GM18507 (cell line): ENCODE measurements at regions not wholly inside any gene's neighbourhood (a gene's known extent, or its start where the extent isn't known, plus 50 kb on each side); places are given as distances from the start of the nearest gene placed in this dataset.
"Not testable (repeated sequence)": the region's sequence is repeated elsewhere in the genome, so short reads cannot be mapped to it uniquely, and the experiment has no call there.

Experiments
- DNase-seq: peaks from one replicate; pipeline ENCODE4 v3.0.0; 2011; ENCODE audit warnings: low read depth; ENCODE audit not compliant: insufficient read length; ENCODE audit errors: extremely low spot score
- FAIRE-seq: peaks from 2 replicates; lab custom pipeline; 2011; peaks lifted over from hg19 to GRCh38; lab: Jason Lieb, UNC

DNA sequence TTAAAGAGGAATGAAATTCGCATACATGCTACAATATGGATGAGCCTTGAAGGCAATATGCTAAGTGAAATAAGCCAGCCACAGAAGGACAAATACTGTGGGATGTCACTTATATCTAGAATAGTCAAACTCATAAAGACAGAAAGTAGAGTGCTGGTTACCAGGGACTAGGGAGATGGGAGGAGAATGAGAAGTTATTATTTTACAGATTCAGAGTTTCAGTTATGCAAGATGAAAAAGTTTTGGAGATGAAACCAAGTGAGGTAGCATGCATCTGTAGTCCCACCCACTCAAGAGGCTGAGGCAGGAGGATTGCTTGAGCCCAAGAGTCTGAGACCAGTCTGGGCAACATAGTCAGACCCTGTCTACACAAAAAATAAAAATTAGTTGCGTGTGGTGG is 82.5 kb upstream of the ARID1B start:
- DNase-seq: no peak

DNA sequence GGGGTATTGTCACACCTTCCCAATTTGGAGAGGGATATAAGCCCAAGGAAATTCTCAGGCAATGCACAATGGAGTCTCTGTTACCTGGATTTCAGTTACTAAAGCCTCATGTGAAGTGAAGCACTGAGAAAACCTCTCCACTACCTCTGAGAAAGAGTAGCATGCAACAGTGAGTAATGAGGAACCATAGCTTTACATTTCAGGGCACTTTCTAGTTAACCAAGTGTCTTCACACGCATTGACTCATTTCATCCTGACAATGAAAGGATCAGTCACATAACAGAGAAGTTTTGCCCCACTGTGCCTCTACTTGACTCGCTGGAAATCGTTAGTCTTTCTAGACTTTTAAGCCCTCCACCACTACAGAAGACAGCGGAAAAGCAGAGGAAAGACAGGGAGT is 86.2 kb upstream of the ARID1B start:
- FAIRE-seq: peak; percentile 95
- peak; percentile 39 for DNase-seq

More for the DNA sequence above, 82.5 kb upstream of the ARID1B start:
- peak; percentile 90 for FAIRE-seq

DNA sequence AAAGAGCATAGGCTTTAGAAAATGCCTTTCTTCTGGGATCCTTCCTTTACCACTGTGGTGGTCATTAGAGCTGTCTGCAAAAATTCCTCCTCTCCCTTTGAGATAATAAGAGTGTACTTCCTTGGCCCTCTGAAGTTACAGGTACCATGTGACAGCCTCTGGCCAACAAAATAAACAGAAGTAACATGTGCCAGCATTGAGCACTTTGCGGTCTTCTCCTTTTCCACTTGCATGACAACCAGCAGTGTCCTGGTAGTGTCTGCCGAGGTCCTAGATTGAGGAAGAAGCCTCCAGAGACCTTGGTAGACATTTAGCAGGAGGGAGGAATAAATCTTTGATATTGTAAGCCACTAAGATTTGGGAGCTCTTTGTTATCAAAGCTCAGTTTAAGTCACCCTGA is 87.5 kb upstream of the ARID1B start:
- FAIRE-seq: no peak

DNA sequence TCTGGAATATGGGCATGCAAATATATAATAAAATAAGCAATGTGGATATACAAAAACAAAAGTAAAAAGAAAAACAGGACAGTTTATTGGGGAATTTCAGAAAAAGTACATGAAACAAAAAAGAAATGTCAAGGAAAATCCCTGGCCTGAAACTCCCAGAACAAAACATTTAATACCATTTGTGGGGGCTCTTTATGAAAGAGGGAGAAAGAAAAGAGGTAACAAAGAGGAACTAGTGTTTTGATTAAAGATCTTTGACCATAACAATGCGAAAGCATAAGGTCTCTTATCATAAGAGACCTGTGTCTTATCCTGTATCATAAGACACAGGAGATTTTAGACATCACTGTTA is 88.6 kb upstream of the ARID1B start:
- DNase-seq (no peak), FAIRE-seq (no peak)

More for the DNA sequence above, 87.5 kb upstream of the ARID1B start:
- no peak for DNase-seq

DNA sequence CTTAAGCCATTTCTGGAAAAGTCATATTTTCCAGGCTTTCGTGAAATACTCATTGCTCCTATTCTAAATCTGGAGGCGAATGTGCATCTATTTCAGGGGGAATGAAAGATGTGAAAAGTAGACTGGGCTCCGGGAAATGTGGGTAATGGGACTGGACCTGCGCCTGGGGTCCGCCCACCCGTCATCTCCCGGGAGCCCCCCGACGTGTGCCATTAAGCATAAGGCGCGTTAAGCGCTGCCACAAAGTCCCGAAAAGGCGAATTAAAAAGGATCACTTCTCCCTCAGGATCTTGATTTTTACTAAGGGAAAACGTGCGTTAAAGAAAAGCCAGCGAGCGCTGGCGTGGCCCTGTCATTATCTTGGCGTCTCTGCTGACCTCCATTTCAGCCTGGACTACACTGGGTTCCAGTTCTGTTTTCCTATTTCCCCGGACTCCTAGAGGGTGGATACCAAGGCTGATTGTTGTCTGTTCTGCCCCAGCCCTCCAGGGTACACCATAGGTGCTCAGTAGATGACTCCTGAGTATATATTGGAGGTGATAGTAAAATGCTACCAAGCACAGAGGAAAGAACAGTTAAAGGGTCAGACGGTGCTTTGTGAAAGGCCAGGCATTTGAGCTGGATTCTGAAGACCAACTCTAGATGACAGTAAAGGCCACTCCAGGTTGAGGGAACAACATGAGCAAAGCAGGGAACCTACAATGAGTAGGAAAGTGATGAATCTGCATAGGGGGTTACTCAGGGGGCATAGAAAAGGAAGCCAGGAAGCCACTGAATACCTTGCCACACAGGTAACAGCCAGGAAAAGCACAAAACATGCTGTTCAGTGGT is 89.2 kb upstream of the ARID1B start:
- DNase-seq (no peak), FAIRE-seq (no peak)

DNA sequence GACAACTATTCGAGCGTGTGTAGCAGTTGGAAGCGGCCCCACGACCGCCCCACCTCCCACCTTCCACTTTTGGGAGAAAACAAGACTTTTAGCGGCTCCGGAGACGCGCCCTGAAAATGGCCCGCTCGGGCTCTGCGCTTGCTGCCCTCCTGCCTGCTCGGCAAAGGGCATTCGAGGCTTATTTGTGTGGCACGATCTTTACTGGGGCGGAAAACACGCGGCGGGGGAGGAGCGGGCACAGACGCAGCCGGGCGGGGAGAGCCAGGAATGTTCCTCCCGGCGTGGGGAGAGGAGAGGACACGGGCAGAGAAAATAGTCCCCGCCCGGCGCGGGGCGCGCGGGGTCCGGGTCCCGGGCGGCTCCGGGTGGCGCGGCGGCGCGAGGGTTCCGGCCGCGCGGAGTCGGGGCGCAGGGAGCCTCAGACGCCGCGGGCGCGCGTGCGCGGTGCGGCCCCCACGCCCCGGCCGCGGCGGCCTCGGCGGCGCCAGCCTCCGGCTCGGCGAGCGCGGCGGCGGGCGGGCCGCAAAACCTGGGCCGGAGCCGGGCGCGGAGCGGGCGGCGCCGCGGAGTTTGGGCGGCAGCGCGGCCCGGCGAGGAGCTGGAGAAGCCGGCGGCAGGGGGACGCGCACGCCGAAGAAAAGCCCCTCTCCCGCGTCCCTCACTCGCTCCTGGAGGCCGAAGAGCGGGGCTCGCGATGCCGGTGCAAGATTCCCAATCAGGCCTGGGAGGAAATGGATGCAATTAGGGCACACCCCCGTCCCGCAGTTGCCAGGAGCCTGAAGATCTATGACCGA is 90.0 kb upstream of the ARID1B start:
- no peak for FAIRE-seq
- peak; percentile 89 for DNase-seq

DNA sequence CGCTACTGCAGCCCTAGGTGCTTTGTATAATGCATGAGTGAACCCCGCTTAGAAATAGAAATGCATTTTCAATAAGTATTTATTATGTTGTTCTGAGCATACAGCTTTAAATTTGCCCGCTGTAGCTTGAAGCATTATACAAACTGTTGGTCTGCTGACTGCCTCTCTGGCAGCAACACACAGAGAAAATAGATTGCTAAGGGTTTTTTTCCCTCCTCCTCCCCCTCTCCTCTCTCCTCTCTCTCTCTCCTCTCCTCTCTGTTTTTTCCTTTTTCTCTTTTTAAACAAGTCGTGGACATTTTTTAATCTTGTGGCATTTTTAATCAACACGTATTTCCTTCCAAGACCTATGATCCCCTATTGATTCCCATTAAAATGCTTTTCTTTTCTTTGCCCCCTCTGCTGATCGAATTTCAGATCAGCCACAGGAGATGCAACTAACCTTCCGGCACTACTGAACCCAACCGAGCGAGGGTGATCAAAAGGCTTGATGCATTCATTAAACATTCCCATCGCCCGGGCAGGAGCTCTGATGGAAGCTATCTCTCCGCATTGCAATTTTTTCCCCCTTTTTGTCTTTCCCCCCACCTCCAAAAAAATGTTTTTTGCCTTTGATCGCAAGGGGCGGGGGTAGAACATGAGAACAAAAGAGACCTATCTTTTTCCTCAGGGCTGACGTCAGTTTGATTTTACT is 90.7 kb upstream of the ARID1B start:
- FAIRE-seq (peak; percentile 60), DNase-seq (no peak)

DNA sequence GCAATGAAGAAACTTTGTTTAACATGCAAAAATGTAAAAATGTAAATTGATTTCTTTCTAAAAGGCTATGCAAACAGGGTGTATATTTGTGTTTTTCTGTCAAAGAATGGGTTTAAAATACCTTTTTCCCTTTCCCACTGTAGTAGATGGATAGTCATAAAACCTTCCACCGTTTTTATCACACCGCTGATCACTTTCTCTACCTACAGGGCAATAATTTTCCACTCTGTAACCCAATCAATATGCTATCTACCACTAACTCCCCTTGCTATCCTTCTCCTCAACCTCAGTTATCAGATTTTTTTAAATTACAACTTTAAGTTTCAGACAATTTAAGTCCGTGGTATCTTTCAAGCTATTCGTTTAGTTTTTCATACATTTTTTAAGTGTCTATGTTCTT is 91.4 kb upstream of the ARID1B start:
- FAIRE-seq: no peak
- no peak for DNase-seq

DNA sequence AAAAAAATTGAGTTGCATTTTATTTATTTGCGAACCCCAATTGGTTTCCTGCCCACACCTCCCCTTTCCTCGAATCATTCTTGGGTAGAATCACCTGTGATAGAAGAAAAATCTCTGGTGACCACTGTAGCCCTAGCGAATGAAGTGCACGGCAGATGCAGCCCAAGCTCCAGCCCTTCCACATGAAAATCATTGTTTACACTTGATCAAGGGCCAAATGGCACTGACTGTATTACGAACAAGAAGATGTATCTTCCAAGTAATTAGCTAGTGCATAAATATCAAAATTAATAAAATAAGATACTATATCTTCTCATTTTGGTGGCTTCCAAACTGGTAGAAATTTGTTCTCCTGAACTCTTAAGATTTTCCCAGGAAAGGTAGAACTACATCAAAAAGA is 93.4 kb upstream of the ARID1B start:
- DNase-seq: no peak

DNA sequence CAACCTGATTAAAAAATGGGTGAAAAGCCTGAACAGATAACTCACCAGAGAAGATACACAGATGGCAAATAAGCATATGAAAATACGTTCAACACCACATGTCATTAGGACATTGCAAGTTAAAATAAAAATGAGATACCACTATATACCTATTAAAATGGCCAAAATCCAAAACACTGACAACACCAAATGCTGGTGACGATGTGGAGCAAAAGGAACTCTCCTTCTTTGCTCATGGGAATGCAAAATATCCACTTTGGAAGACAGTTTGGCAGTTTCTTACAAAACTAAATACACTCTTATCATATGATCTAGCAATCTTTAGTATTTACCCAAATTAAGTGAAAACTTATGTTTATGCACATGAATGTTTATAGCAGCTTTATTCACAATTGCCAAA is 100.5 kb upstream of the ARID1B start:
- DNase-seq (no peak), FAIRE-seq (no peak)

More for the DNA sequence above, 93.4 kb upstream of the ARID1B start:
- FAIRE-seq: no peak

DNA sequence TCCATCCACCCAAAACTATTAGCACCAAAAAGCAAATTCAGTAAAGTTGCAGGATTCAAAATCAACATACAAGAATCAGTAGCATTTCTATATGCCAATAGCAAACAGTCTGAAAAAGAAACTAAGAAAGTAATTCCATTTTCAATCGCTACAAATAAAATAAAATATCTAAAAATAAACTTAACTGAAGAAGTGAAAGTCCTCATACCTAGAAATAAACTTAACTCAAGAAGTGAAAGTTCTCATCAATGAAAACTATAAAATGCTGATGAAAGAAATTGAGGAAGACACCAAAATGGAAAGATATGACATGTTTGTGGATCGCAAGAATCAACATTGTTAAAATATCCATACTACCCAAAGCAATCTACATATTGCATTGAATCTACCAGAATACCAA is 103.0 kb upstream of the ARID1B start:
- DNase-seq (no peak), FAIRE-seq (no peak)

DNA sequence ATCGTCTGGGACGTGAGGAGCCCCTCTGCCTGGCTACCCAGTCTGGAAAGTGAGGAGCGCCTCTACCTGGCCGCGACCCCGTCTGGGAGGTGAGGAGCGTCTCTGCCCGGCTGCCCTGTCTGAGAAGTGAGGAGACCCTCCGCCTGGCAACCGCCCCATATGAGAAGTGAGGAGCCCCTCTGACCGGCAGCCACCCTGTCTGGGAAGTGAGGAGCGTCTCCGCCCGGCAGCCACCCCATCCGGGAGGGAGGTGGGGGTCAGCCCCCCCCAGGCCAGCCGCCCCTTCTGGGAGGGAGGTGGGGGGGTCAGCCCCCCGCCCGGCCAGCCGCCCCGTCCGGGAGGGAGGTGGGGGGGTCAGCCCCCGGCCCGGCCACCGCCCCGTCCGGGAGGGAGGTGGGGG is 107.1 kb upstream of the ARID1B start:
- FAIRE-seq, DNase-seq: not testable (repeated sequence)

DNA sequence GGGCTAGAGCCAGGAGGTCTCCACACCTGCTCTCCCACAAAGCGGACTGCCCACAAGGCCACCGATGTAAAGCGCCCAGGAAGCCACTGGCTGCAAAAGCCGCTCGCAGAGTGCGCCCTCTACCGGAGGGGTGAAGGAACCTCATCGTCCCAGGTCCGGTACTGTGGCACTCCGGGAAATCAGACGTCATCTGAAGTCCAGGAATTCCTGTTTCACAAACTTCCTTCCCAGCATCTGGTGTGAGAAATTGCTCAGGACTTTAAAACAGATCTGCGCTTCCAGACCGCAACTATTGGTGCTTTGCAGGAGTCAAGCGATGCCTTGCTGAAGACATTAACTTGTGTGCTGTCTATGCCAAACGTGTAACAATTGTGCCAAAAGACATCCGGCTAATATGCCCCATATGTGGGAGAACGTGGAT is 115.1 kb upstream of the ARID1B start:
- FAIRE-seq: no peak
- no peak for DNase-seq

DNA sequence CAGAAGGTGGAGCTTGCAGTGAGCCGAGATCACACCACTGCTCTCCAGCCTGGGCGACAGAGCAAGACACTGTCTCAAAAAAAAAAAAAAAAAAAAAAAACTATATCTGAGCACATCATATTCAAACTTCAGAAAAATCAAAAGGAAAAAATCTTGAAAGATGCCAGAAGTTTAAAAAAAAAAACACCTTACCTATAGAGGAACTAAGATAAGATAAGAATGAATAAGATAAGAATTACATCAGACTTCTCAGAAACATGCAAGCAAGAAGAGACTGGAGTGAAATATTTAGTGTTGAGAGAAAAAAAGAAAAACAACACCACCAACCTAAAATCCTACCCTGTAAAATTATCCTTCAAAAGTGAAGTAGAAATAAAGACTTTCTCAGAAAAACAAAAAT is 116.8 kb upstream of the ARID1B start:
- FAIRE-seq: no peak
- DNase-seq: no peak

DNA sequence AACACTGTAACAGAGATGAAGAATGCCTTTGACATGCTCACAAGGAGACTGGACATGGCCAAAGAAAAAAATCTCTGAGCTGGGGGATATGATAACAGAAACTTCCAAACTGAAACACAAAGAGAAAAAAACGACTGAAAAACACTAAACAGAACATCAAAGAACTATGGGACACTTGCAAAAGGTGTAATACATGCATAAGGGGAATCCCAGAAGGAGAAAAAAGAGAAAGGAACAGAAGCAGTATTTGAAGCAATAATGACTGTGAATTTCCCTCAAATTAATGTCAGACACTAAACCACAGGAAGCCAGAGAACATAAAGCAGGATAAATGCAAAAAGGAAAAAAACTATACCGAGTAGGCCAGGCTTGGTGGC is 117.4 kb upstream of the ARID1B start:
- FAIRE-seq (no peak), DNase-seq (no peak)

DNA sequence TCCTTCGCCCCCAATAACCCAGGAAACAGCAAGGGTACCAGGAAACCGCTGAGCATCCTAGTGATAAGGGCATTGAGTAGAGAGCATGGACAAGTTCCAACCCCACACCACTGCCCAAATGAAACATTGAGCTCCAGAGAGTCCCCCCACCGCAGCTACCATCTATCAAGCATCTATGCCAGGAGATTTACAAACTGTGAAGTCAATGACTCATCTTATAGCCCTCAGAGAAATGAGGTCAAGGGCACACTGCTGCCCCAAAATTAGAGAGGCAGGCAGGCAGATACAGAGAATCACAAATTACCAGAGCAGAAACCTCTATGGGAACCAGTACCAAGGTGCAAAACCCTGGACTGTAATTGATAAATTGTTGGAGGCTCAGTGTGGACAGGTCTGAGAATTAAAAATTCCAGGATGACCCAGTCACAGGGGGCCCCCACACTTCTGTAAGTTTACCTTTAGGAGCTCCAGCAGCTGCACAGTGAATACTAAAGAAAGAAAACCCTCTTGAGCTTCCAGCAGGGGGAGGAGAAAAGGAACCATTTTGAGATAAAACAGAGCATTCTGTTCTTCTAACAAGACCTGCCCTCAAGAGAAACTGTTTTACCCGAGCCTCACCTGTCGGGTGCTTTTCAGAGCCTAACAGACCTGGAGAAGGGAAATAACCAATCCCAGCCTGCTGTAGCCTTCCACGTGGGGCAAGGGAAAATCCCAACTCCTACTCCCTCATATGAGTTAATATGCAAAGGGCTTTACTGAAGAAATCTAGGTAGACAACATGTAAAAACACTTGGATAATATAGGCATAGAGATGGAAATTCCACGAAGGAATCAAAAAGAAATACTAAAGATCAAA is 118.0 kb upstream of the ARID1B start:
- no peak for FAIRE-seq
- no peak for DNase-seq

DNA sequence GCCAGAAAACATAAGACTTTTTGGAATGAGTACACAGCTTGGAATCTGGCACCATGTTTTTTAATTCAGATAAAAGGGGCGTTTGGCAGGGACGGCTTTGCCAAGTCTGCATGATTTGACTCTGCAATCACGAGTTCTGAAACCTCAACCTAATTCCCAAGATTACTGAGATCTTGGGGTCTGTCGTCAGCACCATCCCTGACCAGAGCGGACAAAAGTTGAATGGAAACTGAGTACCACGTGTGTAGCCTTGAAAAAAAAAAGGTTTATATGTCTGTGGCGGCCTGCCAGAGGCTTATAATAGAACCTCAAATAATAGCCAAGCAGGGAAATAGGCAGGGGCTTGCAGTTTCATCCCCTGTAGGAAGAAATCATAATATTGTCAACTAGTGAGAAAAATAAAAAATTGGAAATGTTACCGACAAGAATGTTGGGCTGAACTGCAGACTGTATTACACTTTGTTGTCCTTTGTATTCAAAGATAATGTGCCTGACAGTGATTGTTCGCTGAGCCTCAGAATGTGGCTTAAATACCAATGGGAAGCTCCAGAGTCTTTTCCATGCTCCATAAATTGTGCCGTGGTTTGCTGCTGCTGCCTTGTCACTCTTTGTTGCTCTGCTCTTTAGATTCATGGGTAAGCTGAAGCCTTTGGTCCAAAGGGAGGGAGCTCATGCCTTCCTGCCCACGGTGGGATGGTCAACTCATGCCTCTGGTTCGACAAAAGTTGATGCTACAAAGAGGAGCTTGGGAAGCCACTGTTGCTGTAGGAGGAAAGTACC is 118.8 kb upstream of the ARID1B start:
- DNase-seq: no peak

DNA sequence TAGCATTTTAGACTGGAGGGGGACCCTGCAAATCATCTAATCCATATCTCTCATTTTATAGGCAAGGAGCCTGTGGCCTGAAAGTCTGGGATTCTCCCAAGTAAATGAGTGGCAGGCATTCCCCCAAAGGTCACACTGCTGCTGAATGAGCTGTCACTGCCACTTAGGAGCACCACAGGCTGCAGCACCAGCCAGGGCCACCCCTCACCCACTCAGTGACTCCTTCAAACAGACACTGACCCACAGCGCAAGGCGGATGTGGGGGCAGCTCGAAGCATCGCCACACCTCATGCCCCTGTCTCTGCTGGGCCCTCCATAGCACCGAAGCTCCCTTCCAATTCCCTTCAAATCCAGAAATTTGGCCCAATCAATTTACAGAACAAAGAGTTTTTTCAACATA is 119.9 kb upstream of the ARID1B start:
- no peak for FAIRE-seq
- DNase-seq: no peak

More for the DNA sequence above, 118.8 kb upstream of the ARID1B start:
- FAIRE-seq: no peak
